ENCODE measurements at regions not wholly inside any gene's neighbourhood (a gene's known extent, or its start where the extent isn't known, plus 50 kb on each side); places are given as distances from the start of the nearest gene placed in this dataset.

- TF ChIP-seq ZBTB20 (tag by site-specific recombination; IDR thresholded peaks at IDR 0.05) (no peak), ZNF558 (tag by site-specific recombination; IDR thresholded peaks at IDR 0.05) (no peak), TRIM28 (IDR thresholded peaks at IDR 0.05; ENCODE audit: borderline replicate concordance, low read length) (no peak), HOXD13 (CRISPR knock-in tag; IDR thresholded peaks at IDR 0.05; ENCODE audit: borderline replicate concordance) (no peak), GLI2 (tag by site-specific recombination; IDR thresholded peaks at IDR 0.05; ENCODE audit: borderline replicate concordance, low read depth) (no peak), ZNF266 (tag by site-specific recombination; IDR thresholded peaks at IDR 0.05; ENCODE audit: low read depth) (no peak), AEBP2 (tag by site-specific recombination; IDR thresholded peaks at IDR 0.05; ENCODE audit: borderline replicate concordance) (no peak), ZNF335 (tag by site-specific recombination; conservative IDR thresholded peaks at IDR 0.05) (no peak), PRDM10 (tag by site-specific recombination; IDR thresholded peaks at IDR 0.05) (no peak), BCL11B (tag by site-specific recombination; IDR thresholded peaks at IDR 0.05; ENCODE audit: low read depth) (no peak), ZNF830 (tag by site-specific recombination; IDR thresholded peaks at IDR 0.05; ENCODE audit: low read depth) (no peak), ZNF202 (tag by site-specific recombination; IDR thresholded peaks at IDR 0.05; ENCODE audit: borderline replicate concordance) (no peak), ZFP37 (tag by site-specific recombination; IDR thresholded peaks at IDR 0.05) (no peak), ZNF449 (tag by site-specific recombination; IDR thresholded peaks at IDR 0.05) (no peak), ZBTB17 (tag by site-specific recombination; IDR thresholded peaks at IDR 0.05) (no peak), ZNF510 (tag by site-specific recombination; IDR thresholded peaks at IDR 0.05; ENCODE audit: insufficient replicate concordance) (no peak), ZNF426 (tag by site-specific recombination; IDR thresholded peaks at IDR 0.05) (no peak), ZNF529 (tag by site-specific recombination; IDR thresholded peaks at IDR 0.05; ENCODE audit: insufficient replicate concordance) (no peak), ZBTB44 (tag by site-specific recombination; IDR thresholded peaks at IDR 0.05) (no peak), ZNF747 (tag by site-specific recombination; IDR thresholded peaks at IDR 0.05) (no peak)
- H3K36me3 ChIP-seq (ENCODE audit: control insufficient read depth in 2 of 2, insufficient read depth in 1 of 2, low read length in 2 of 2), result no peaks in the 10 kb centered on the region
- no peaks in the 10 kb centered on the region for H3K9me3 ChIP-seq (ENCODE audit: control insufficient read depth, insufficient read depth, low read depth, low read length)
- H3K4me1 ChIP-seq (ENCODE audit: control insufficient read depth, insufficient read depth, low read length), result no peaks in the 10 kb centered on the region
- POLR2A ChIA-PET, result no interaction called here
- H3K27ac ChIP-seq (ENCODE audit: extremely low read depth, low read depth, low read length), result no peak overlapping the region
- H3K4me3 ChIP-seq (ENCODE audit: low read depth, low read length), result no peak overlapping the region
- CTCF ChIA-PET, result no interaction called here
These were observed 68.4 kb upstream of the PDE5A start for GRCh38 chr4:119696963-119697362.

Data from HEK293 (cell line).